GM21576 (cell line): ENCODE measurements at regions not wholly inside any gene's neighbourhood (a gene's known extent, or its start where the extent isn't known, plus 50 kb on each side); places are given as distances from the start of the nearest gene placed in this dataset.
A peak's percentile ranks its signal among the peaks of the same experiment; 100 is the strongest.

ENCODE experiments used
- ATAC-seq: cut with Tn5 transposase; IDR thresholded peaks from one replicate; pipeline ENCODE4 v1.9.1; 2021; ENCODE audit warnings: mild to moderate bottlenecking, moderate library complexity; ENCODE audit not compliant: unreplicated experiment

DNA sequence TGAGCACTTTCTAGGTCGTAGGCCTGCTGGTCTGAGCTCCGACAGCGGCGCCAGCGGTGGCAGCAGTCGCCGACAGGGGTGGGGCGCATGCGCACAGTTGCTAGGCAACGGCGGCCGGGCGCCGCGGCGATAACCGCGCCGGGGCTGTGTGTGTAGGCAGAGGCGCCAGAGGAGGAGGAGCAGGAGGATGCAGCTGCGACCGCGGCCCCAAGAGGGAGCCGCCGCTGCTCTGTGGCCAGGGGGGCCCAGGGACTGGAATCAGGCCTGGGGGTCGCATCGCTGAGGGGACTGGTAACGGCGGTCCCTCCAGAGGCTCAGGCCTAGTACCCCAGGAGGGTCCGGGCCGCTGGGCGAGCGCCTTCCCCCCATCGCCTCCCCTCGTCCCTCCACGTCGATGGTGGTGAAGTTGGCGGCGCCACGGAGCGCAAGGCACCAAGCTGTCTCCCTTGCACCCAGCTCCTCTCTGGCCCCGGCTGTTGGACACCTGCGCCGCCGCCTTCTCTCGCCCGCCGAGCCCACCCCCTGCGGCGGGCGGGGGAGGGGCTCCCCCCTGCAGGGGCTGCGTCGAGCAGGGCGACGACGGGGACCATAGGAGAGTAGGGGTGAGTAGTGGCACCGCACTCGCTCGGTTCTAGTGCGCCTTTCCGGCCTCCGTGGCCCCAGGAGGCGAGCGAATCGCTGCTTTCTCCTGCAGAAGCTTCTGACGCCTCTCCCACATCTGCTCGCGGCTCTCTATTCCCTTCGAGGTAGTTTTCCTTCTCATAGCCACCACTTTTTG, 58.6 kb upstream of the ZC4H2 start, which contains the start of gene ZC3H12B:
ZC3H12B (plus strand) TSS at position 159 of the 778 bp plus-strand sequence.
- ATAC-seq: peak; percentile 93

DNA sequence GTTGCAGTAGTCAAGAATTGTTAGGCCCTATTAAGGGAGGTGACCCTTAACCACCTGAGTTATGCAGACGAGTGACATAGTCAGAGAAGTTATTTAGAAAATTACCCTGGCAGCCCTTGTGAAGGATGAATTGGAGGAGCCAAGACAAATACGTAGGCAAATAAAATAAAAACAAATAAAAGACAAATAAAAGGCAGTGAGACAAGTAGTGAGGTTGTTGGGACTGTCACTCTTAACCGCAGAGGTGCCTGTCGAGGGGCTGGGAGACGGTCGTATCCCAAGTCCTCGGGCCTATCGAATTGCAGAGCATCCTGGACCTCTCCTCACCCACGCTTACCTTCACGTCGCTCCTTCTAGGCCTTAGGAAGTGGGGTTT, 58.0 kb upstream of the ZC4H2 start:
- ATAC-seq: no peak
